ENCODE measurements at regions not wholly inside any gene's neighbourhood (a gene's known extent, or its start where the extent isn't known, plus 50 kb on each side); places are given as distances from the start of the nearest gene placed in this dataset.

- TF ChIP-seq CTCF (IDR thresholded peaks at IDR 0.05) (no peak), EZH2 (IDR thresholded peaks at IDR 0.05; ENCODE audit: borderline replicate concordance, insufficient read depth, low read depth, low read length, poor library complexity, severe bottlenecking) (no peak)
These were observed 1322.7 kb downstream of the AMY1C start for GRCh38 chr1:105072446-105072845.
